NOMO-1 treated with DMSO at 0.1 percent for 48 hours (cell line): ENCODE measurements at regions not wholly inside any gene's neighbourhood (a gene's known extent, or its start where the extent isn't known, plus 50 kb on each side); places are given as distances from the start of the nearest gene placed in this dataset.

Experiments used
- DNase-seq: peaks from one replicate; lab custom pipeline; 2025; ENCODE audit not compliant: unreplicated experiment; lab: John Stamatoyannopoulos, UW

DNA sequence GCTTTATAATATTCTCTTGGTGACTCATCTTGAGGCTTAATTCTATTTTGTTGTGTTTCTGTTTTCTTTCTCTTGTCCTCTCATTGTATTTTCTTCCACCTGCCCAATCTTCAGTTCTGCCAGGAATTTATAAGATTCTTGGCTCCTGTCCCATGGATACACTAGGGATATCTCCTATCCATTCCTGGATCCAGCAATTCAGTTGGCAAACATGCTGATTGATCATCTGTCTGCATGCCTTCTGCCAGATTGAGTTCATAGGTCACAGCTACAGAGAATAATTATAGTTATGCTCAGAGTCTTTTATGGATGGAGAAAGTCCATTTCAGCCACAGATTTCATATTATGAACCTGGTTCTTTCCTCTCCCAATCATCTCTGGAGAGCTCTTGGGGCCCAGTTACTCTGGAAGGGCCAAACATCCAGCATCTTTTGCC, 140.4 kb upstream of the MAGI2 start:
- no peak for DNase-seq

GRCh38 chr7:79590916-79591623, 137.6 kb upstream of the MAGI2 start:
- DNase-seq = no peak

DNA sequence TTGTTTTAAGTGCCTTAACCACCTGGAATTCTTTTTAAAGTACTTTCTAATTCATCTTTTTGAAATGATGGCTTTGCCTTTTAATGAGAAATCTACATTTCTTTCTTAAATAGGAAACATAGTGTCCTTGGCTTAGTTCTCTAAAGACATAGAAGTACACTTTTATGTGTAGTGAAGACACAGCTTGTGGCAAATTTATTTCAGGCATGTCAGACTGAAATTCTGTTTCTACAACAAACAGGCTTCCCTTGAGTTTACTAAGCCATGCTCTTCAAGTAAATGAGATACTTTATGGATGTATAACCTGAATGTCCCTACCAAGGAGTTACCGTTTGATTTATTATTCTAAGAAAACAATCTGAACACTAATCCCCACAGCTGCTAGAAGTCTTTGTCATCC, 136.9 kb upstream of the MAGI2 start:
- no peak for DNase-seq

- no peak for DNase-seq
These were observed 117.4 kb upstream of the MAGI2 start for GRCh38 chr7:79570903-79571302.

DNA sequence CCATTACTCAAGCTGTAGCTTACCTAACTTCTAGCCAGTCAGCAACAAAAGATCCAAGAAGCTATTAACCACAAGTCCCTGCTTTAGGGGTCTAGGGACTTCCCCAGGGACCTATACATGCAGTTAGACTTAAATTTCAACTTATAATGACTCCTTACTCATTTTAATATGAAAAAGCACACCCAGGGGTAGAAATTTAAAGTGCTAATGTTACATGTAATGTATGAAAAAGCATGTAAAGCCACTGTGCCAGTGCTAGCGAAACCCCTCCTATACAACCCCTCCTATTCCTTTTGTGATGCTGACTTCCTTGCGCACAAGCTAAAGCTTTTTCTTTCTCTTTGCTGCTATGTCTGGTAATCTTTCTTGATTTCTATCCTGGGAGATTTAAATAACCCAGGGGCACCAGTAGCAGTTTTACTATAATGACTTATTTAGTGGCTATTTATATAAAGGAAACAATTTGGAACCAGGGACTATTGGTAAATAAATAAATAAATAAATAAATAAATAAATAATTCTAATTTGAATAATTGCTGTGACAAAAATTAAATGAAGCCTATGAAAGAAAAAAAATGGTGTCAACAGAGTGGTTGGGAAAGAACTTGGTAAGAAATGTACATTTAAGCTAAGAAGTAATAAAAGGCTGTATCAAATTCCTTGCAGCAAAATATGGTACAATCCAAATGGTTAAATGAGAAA, 110.5 kb upstream of the MAGI2 start:
- no peak for DNase-seq

DNA sequence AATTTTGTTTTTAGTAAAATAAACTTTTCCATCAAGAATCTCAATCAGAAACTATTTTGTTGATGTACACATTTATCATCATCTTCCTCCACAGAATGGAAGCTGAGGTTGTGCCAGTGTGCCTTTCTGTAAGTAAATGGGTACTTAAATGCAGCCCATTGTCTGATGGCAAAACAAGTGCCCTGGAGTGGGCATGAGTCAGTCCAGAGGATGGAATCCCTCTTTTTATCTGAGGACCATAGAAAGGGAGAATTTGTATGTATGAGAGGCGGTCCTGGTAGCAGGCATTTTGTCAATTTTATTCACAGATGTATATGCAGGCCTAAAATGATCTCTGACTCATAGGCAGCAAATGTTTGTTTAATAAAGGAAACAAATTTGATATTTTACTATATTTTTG, 102.1 kb upstream of the MAGI2 start:
- no peak for DNase-seq

GRCh38 chr7:79553811-79554555, 100.5 kb upstream of the MAGI2 start:
- no peak for DNase-seq

DNA sequence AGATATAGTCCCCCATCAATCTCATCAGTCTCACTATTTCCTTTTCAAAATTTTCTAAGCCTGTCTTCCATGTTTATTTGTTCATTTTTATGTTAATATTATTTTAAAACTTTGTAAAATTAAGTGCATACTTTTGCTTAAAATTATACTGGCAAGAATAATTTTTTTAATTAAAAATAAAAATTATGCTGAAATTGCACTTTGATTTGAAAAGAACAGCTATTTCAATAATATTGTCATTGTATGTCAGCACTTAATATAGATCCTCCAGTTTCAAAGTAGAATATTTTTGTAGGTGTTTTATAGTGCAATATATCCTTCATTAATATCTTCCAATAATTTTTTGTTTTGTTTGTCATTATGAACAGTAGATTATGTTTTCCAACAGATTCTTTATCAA, 99.0 kb upstream of the MAGI2 start:
- DNase-seq = no peak

DNA sequence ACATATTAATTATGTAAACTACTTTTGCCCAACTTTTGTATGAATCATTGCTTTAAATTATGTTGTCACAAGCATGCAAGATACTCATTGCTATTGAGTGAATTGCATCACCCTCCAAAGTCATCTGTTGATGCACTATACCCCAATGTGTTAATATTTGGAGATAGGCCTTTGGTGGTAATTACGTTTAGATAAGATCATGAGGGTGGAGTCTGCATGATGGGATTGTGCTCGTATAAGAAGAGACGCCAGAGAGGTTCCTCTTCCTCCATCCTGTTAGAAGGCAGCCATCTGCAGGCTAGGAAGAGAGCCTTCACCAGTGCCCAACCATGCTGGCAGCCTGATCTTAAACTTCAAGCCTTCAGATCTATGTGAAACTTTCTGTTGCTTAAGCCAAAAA, 95.3 kb upstream of the MAGI2 start:
- no peak for DNase-seq

- no peak for DNase-seq
These were observed 93.7 kb upstream of the MAGI2 start for GRCh38 chr7:79547132-79547531.

- no peak for DNase-seq
These were observed 87.1 kb upstream of the MAGI2 start for GRCh38 chr7:79540592-79540991.

DNA sequence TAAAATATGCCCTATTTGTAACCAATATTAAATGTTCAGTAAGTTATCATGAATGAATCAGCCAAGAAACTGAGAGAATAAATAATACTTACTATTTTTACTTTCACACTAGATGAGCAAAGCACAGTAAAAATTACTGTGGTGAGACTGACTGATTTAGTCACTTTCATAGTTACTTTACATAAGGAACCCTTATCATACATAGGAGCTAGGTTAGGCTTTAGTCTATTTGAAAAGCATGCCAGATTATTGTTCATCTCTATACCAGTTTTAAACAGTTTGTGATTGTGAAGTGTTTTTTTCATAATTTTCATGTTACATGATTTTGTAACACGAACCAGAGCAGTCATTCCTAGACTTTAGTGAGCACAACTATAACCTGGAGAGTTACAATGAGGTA, 80.7 kb upstream of the MAGI2 start:
- no peak for DNase-seq

DNA sequence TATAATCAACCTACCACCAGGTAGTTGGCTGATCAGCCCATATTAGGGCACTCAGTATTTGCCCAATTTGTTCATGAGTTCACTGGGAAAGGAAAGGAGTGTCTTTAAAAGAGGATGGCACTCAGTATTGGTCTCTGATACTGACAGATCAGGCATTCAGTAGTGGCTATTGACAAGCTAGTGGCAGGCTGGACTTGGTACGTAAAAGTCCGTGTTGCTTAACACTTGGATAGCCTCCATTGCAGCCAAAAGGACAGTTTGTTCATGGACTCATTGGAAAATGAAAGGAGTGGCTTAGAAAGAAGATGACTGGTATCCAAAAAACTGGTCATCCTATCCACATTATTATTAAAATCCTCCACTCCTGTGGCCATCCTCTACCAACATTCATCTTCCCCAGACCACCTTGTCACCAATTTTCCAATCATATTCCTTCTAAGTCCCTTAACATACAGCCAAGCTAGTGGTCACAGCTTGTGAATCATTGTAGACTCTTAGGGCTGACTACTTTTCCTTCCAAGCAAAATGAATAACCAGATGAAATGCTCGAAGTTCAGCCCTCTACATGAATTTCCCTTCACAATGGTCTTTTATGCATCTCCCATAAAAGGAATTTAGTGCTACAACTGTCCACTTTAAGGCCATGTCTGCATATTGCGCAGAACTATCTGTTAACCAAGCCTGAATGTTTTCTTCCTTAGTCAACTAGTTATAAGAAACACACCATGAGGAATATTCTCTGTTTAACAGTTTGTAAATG, 78.6 kb upstream of the MAGI2 start:
- DNase-seq = no peak

GRCh38 chr7:79531116-79531515, 77.6 kb upstream of the MAGI2 start:
- no peak for DNase-seq

DNA sequence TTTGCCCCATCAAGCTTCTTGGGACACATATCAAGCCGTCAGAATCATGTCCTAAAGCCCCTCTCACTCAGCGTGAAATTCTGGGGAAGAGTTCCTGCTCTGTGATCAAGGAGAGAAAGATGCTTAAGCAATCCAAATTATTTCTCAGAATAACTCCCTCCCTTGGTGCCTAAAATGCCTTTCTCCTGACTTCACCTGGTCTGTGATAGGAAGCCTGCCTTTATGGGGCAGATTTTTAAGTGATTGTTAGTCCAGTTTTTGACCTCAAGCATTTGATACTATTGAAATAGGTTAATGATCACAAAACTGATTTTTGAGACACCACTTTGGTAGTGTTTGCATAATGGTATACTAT, 76.4 kb upstream of the MAGI2 start:
- no peak for DNase-seq

DNA sequence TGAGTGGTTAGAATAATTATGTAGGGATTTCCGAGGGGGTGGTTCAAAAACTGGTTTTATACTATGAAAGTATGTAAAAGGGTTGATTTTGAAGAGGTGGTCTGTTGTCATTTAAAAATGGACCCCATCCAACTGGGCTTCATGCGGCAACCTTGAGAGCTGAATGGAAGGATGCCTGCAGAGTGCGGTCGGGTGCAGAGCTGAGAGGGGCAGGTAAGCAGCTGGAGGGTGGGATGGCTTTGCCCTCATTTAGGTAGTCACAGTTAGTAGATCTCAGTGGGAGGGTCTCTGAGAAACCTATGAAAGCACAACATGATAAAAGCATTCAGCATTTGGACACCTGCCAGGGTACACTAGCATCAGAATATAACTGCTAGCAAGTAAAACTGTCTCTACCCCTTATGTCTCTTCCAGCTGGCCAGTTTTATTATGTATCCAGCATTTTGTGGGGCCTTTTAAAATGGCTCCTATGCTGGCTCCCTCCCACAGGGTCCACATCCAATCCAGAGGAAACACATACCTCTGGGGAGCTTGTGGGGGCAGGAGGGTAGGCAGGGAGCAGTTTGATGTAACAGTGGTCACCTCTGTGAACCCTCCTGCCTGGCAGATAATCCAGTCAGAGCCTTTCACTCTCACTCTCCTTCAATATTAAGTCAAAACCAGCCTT, 75.9 kb upstream of the MAGI2 start:
- no peak for DNase-seq

DNA sequence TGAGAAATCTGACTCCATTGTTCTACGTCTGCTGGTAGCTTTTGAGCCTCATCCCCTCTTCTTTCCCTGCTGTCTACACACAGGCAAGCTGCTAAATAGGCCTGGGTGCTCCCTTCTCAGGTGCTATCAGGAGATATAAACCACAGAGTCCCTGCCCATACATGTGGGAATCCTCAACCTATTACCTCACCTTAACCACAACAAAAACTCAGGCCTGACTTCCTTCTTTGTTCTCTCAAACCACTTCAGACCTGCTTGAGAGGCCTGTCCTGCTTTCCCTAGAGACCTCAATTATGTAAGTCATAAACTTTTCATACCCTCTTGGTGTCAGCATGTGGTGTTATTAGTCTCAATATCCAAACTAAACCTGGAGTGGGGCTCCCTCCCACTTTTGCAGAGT, 75.0 kb upstream of the MAGI2 start:
- no peak for DNase-seq

- no peak for DNase-seq
These were observed 70.6 kb upstream of the MAGI2 start for GRCh38 chr7:79524048-79524447.

GRCh38 chr7:79523436-79523835, 70.0 kb upstream of the MAGI2 start:
- DNase-seq = no peak

GRCh38 chr7:79520543-79520942, 67.1 kb upstream of the MAGI2 start:
- no peak for DNase-seq

DNA sequence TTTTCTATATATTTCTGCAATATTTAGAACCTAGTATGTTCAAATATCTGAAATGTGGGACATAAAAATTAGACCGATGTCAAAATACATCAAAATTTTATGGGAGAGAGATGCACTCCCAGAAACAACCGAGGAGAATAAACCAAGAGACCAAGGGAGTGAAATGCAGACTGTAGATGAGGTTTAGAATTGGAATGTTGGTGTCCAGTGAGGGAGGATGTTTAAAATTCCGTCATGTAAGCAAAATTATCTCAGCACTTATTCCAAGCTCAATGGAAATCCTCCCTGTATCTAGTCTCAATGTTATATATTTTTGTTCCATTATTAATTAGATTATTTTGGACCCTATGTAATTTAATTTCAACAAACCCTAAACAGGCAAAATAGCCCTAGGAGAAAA, 61.9 kb upstream of the MAGI2 start:
- DNase-seq = no peak
